WTC11 (cell line): ENCODE measurements at regions not wholly inside any gene's neighbourhood (a gene's known extent, or its start where the extent isn't known, plus 50 kb on each side); places are given as distances from the start of the nearest gene placed in this dataset.

Experiments used
- ATAC-seq: fragments of 200-7000 bp; cut with Tn5 transposase; 2 replicates; pipeline ENCODE4 v1.10.0; 2021; ENCODE audit warnings: mild to moderate bottlenecking, moderate library complexity
- CTCF ChIA-PET: fragments of 300-600 bp; sonication (Branson Sonifier 250); formaldehyde crosslinking; loops from one replicate; lab custom pipeline; 2021; ENCODE audit warnings: antibody characterized with exemption; lab: Charles Lee
- POLR2A ChIA-PET: fragments of 350-600 bp; sonication (Branson Sonifier 250); formaldehyde crosslinking; loops from one replicate; lab custom pipeline; 2021; ENCODE audit warnings: antibody characterized with exemption; lab: Charles Lee
- DNase-seq: peaks from one replicate; pipeline ENCODE4 v3.0.0; 2021; ENCODE audit warnings: low spot score
- H3K27ac Mint-ChIP-seq: 2 replicates; pipeline ENCODE4 v1.8.0; 2021; ENCODE audit warnings: mixed read lengths
- H3K27me3 Mint-ChIP-seq: 2 replicates; pipeline ENCODE4 v1.8.0; 2021; ENCODE audit warnings: low read depth, mild to moderate bottlenecking, moderate library complexity, mixed read lengths
- H3K36me3 Mint-ChIP-seq: 2 replicates; pipeline ENCODE4 v1.8.0; 2021; ENCODE audit warnings: mixed read lengths
- H3K4me1 Mint-ChIP-seq: 2 replicates; pipeline ENCODE4 v1.8.0; 2022; ENCODE audit warnings: mixed read lengths
- H3K4me3 Mint-ChIP-seq: 2 replicates; pipeline ENCODE4 v1.8.0; 2021; ENCODE audit warnings: mild to moderate bottlenecking, moderate library complexity, mixed read lengths
- H3K9me3 Mint-ChIP-seq: 2 replicates; pipeline ENCODE4 v1.8.0; 2021; ENCODE audit warnings: mixed read lengths
- ARID4B ChIP-seq: sonication (generic); formaldehyde crosslinking; IDR thresholded peaks from 2 replicates; pipeline ENCODE4 v1.8.0; 2023; ENCODE audit warnings: missing genetic modification reagents, mild to moderate bottlenecking, borderline replicate concordance
- E2F5 ChIP-seq: sonication (generic); formaldehyde crosslinking; IDR thresholded peaks from 2 replicates; pipeline ENCODE4 v1.8.1; 2022; ENCODE audit warnings: mild to moderate bottlenecking, moderate library complexity, missing genetic modification reagents
- GABPB1 ChIP-seq: sonication (generic); formaldehyde crosslinking; IDR thresholded peaks from 2 replicates; pipeline ENCODE4 v1.8.1; 2023; ENCODE audit warnings: mild to moderate bottlenecking, missing genetic modification reagents
- HMGXB4 ChIP-seq: sonication (generic); formaldehyde crosslinking; IDR thresholded peaks from 2 replicates; pipeline ENCODE4 v1.8.1; 2023; ENCODE audit warnings: mild to moderate bottlenecking, moderate library complexity, missing genetic modification reagents
- IRF2 ChIP-seq: sonication (generic); formaldehyde crosslinking; IDR thresholded peaks from 2 replicates; pipeline ENCODE4 v1.8.0; 2022; ENCODE audit warnings: low read depth, missing genetic modification reagents, borderline replicate concordance
- JAZF1 ChIP-seq: fragments of 250-450 bp; sonication (Bioruptor Pico); IDR thresholded peaks from 2 replicates; pipeline ENCODE4 v1.9.0; 2021; ENCODE audit warnings: moderate library complexity, mild to moderate bottlenecking, inconsistent platforms
- MLX ChIP-seq: sonication (generic); formaldehyde crosslinking; IDR thresholded peaks from 2 replicates; pipeline ENCODE4 v1.8.1; 2023; ENCODE audit warnings: mild to moderate bottlenecking, missing genetic modification reagents, moderate library complexity
- NR1H2 ChIP-seq: sonication (generic); formaldehyde crosslinking; IDR thresholded peaks from 2 replicates; pipeline ENCODE4 v1.9.0; 2021; ENCODE audit warnings: mild to moderate bottlenecking, moderate library complexity, missing genetic modification reagents
- SOX15 ChIP-seq: fragments of 250-450 bp; sonication (Bioruptor Pico); IDR thresholded peaks from 2 replicates; pipeline ENCODE4 v1.9.0; 2021; ENCODE audit warnings: mild to moderate bottlenecking
- TCF7 ChIP-seq: sonication (generic); formaldehyde crosslinking; IDR thresholded peaks from 2 replicates; pipeline ENCODE4 v1.8.0; 2022; ENCODE audit warnings: mild to moderate bottlenecking, low read depth, missing genetic modification reagents, moderate library complexity
- ZNF317 ChIP-seq: sonication (generic); formaldehyde crosslinking; IDR thresholded peaks from 2 replicates; pipeline ENCODE4 v1.8.1; 2023; ENCODE audit warnings: low read depth, mild to moderate bottlenecking, moderate library complexity, missing genetic modification reagents, borderline replicate concordance
- ZNF671 ChIP-seq: fragments of 250-450 bp; sonication (Bioruptor Pico); IDR thresholded peaks from 2 replicates; pipeline ENCODE4 v1.8.0; 2021; ENCODE audit warnings: mild to moderate bottlenecking

GRCh38 chr14:22411398-22412055 is 177.5 kb downstream of the DAD1 start:
- Mint-ChIP-seq H3K27me3 (no peaks in the 10 kb centered on the region), H3K27ac (no peak overlapping the region), H3K36me3 (no peaks in the 10 kb centered on the region), H3K9me3 (no peaks in the 10 kb centered on the region), H3K4me1 (peaks cover 9% of the 10 kb centered on the region), H3K4me3 (no peak overlapping the region)
- ATAC-seq (no peak), DNase-seq (no peak)
- TF ChIP-seq ZNF671 (CRISPR knock-in tag), result no peak
- no peak for TF ChIP-seq ARID4B (CRISPR knock-in tag)
- no peak for TF ChIP-seq HMGXB4
- no peak for TF ChIP-seq GABPB1
- no peak for TF ChIP-seq IRF2 (CRISPR knock-in tag)
- POLR2A ChIA-PET, result interaction anchor here (0.5 kb wide), 1 partner anchor 381 kb away, joined by 5 read pairs; no protein-coding TSS in a partner anchor
- CTCF ChIA-PET, result interaction anchor here (1.1 to 1.2 kb wide), 2 partner anchors 60 to 147 kb away, joined by 3 to 4 read pairs; no protein-coding TSS in a partner anchor

GRCh38 chr14:22410497-22410896 is 178.5 kb downstream of the DAD1 start:
- no peaks in the 10 kb centered on the region for H3K27me3 Mint-ChIP-seq
- no peaks in the 10 kb centered on the region for H3K9me3 Mint-ChIP-seq
- TF ChIP-seq MLX (CRISPR knock-in tag), result no peak
- no peak for TF ChIP-seq NR1H2 (CRISPR knock-in tag)
- no peak for TF ChIP-seq E2F5 (CRISPR knock-in tag)
- no peak for TF ChIP-seq SOX15 (CRISPR knock-in tag)
- TF ChIP-seq, all 79 proteins: peak for 0
- no peak for DNase-seq
- H3K36me3 Mint-ChIP-seq, result no peaks in the 10 kb centered on the region
- H3K4me3 Mint-ChIP-seq, result no peak overlapping the region
- peaks cover 9% of the 10 kb centered on the region for H3K4me1 Mint-ChIP-seq
- H3K27ac Mint-ChIP-seq, result no peak overlapping the region
- ChIA-PET CTCF (interaction anchor here (0.7 kb wide), 1 partner anchor 35 kb away, joined by 4 read pairs; no protein-coding TSS in a partner anchor), POLR2A (no interaction called here)
- no peak for ATAC-seq

- Mint-ChIP-seq H3K4me3 (no peak overlapping the region), H3K27me3 (no peaks in the 10 kb centered on the region), H3K9me3 (no peaks in the 10 kb centered on the region), H3K27ac (no peak overlapping the region), H3K36me3 (no peaks in the 10 kb centered on the region), H3K4me1 (peaks cover 9% of the 10 kb centered on the region)
- no peak for DNase-seq
- TF ChIP-seq ZNF317 (no peak), JAZF1 (CRISPR knock-in tag) (no peak), TCF7 (no peak)
- CTCF ChIA-PET, result interaction anchor here (0.7 to 0.9 kb wide), 2 partner anchors 63 to 236 kb away, joined by 3 read pairs; no protein-coding TSS in a partner anchor
- ATAC-seq, result no peak
- POLR2A ChIA-PET, result no interaction called here
Measured at GRCh38 chr14:22409006-22409405, 180.0 kb downstream of the DAD1 start.
